ENCODE measurements at regions not wholly inside any gene's neighbourhood (a gene's known extent, or its start where the extent isn't known, plus 50 kb on each side); places are given as distances from the start of the nearest gene placed in this dataset.

- TF ChIP-seq POLR2A (IDR thresholded peaks at IDR 0.05): no peak
- TF ChIP-seq CTCF (IDR thresholded peaks at IDR 0.05): no peak
Observed at GRCh38 chr14:30020687-30021086, 93.0 kb upstream of the PRKD1 start.
